Psoas muscle (tissue), 7 donors: ENCODE measurements at regions not wholly inside any gene's neighbourhood (a gene's known extent, or its start where the extent isn't known, plus 50 kb on each side); places are given as distances from the start of the nearest gene placed in this dataset.
"Not testable (repeated sequence)": the region's sequence is repeated elsewhere in the genome, so short reads cannot be mapped to it uniquely, and the experiment has no call there.

Experiments
- ATAC-seq, 4 donors: fragments of 200-7000 bp; cut with Tn5 transposase; one replicate each; pipeline ENCODE4 v1.9.1; 2020; ENCODE audit warnings: moderate library complexity in 3 of 4, mild to moderate bottlenecking in 2 of 4
- DNase-seq, 2 donors: peaks; one replicate each; pipeline ENCODE4 v3.0.0-alpha.2; 2020
- H3K27ac ChIP-seq: fragments of 200-600 bp; one replicate; pipeline ENCODE4 v1.8.0; 2022
- H3K27me3 ChIP-seq, 3 donors: fragments of 200-600 bp in 1 of 3; one replicate each; pipeline versions ENCODE4 v1.6.1 to v1.8.0; 2013 to 2022; ENCODE audit warnings: low read length in 2 of 3, mild to moderate bottlenecking in 2 of 3, moderate library complexity in 1 of 3; ENCODE audit not compliant: insufficient read depth in 3 of 3
- H3K36me3 ChIP-seq, 2 donors: fragments of 200-600 bp in 1 of 2; one replicate each; pipeline versions ENCODE4 v1.6.1 to v1.8.0; 2013 to 2022; ENCODE audit warnings: low read depth in 1 of 2, mild to moderate bottlenecking in 1 of 2, moderate library complexity in 1 of 2; ENCODE audit not compliant: insufficient read depth in 1 of 2
- H3K4me1 ChIP-seq: fragments of 200-600 bp; one replicate; pipeline ENCODE4 v1.8.0; 2022
- H3K4me3 ChIP-seq: fragments of 200-600 bp; one replicate; pipeline ENCODE4 v1.8.0; 2022; ENCODE audit warnings: mild to moderate bottlenecking
- H3K9me3 ChIP-seq: fragments of 200-600 bp; one replicate; pipeline ENCODE4 v1.8.0; 2022
- CTCF ChIP-seq: fragments of 200-600 bp; IDR thresholded peaks from one replicate; pipeline ENCODE4 v1.8.0; 2022; ENCODE audit warnings: antibody characterized with exemption
- WGBS, 3 donors: extraction: QIAGEN DNeasy Blood & Tissue Kit; methylation state at CpG; one replicate each; pipeline versions ENCODE4 v1.1.6 to v1.1.7; 2013; 5-methylcytosine and 5-hydroxymethylcytosine counted together
- intact Hi-C, 2 donors: fragments of 100-400 bp; cut with DNase I; formaldehyde crosslinking; loops; one replicate each; pipeline versions ENCODE4 v1.11.0 to v1.14.2; 2022
- donor health status: healthy with polysubstance abuse.
- donor health status: DM: no; HTN: no; CAD: no; lungs with moderate emphysema.
- donor health status: Bipolar disorder and iron deficiency.
- donor health status: healthy.
- donor health status: DM: yes; HTN: yes; CAD: no.
- donor health status: DM: no; HTN: no; CAD: no.
- donor health status: DM: yes; HTN: yes; CAD: no.

DNA sequence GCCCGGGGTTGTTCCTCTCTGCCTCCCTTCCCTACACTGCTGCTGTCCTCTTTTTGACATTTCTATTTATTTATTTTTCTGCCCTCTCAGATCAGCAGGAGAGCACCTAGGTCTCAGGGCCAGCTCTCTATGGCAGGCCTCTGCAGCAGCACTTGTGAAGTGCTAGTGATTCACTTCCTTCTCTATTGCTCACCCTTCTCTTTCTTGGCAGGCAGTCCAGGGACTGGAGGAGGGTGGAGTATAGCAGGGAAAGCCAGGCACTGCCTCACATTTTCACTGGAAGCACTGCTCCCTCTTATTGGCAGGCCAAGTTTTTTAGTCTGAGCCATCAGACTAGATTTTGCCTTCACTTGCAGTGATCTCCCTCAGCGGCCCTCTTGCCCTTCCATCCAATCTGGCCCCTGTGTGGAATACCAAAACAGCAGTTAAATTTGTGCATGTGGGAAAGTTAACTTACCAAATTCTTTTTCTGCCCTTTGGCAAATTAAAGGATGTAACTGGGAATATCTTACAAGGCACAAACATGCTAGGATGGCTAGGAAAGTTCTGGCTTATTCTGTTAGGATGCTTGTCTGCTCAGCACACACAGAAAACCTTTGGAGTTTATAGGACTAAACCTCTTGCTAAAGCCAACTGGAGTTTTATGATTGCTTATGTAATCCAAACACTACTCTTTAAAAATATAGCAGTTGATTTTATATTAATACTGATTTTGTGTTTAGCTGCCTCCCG, 847.6 kb downstream of the TTLL7 start:
- H3K4me1 ChIP-seq, H3K27me3 ChIP-seq, intact Hi-C loops, H3K9me3 ChIP-seq, H3K4me3 ChIP-seq, H3K36me3 ChIP-seq, H3K27ac ChIP-seq: not testable (repeated sequence)
- peak; percentile 40 to 50 for DNase-seq
- 57 to 79% (median 64%) methylated on average over 2 of the region's 3 CpGs for WGBS, 3 donors
- ATAC-seq, result peak; percentile 66 to 96 (median 95)

DNA sequence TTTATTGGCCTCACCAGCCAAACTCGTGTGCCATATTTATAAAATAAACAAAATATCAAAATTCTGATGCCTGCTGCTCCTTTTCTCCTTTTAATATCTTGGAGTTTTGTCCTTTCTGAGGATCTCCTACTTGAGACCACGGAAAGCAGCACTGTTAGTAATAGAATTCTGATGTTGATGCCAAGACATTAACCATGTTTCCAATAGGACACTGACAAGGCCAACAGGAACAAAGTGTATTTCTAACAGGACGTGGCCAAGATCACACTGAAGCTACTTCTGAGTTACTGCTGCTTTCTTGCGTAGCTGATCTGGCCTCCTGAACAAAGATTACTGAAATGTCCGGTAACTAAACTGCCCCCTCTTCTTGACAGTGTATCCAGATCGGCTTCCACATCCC, 848.5 kb downstream of the TTLL7 start:
- ATAC-seq, result peak in 1 of 4 donors; percentile 32
- DNase-seq, H3K9me3 ChIP-seq, H3K27me3 ChIP-seq, H3K4me3 ChIP-seq, intact Hi-C loops, H3K36me3 ChIP-seq, H3K4me1 ChIP-seq, H3K27ac ChIP-seq: not testable (repeated sequence)
- 64 to 68% (median 66%) methylated on average over 6 of the region's 6 CpGs for WGBS, 3 donors

- H3K4me1 ChIP-seq, intact Hi-C loops, H3K36me3 ChIP-seq, H3K27ac ChIP-seq, H3K4me3 ChIP-seq, ATAC-seq, H3K9me3 ChIP-seq, H3K27me3 ChIP-seq, DNase-seq: not testable (repeated sequence)
- WGBS, 3 donors, result 57 to 69% (median 69%) methylated on average over 1 of the region's 2 CpGs
Observed at GRCh38 chr1:83145820-83146219, 853.1 kb downstream of the TTLL7 start.

DNA sequence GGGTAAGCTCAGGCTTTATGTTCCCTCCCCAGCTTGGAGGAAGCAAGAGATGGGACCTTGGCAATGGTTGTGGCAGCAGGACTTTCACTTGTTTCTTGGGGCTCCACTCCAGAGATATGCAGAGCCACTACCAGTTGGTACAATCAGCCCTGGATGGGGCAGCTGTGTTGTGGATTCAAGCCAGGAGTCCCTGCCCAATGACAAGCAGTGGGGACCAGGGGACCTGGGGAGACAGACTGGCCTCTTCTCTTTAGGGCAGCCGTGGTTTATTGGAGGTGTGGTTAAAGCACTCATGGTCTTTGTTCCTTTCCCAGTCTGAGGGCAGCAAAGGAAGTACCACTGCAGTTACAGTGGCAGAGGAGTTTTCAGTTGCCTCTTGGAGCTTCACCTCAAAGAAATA, 856.1 kb downstream of the TTLL7 start:
- intact Hi-C loops, result not testable (repeated sequence)

DNA sequence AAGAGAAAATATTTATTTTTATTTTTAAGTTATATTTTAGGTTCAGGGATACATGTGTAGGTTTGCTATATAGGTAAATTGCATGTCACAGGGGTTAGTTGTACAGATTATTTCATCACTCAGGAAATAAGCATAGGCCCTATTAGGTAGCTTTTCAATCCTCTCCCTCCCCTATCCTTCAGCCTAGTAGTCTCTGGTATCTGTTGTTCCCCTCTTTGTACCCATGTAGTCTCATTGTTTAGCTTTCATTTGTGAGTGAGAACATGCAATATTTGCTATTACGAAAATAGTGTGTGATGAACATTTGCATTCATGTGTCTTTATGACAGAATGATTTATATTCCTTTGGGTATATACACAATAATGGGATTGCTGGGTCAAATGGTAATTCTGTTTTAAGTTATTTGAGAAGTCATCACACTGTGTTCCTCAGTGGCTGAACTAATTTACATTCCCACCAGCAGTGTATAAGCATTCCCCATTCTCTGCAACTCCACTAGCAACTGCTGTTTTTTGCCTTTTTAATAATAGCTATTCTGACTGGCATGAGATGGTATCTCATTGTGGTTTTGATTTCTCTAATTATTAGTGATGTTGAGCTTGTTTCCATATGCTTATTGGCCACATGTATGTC, 863.3 kb downstream of the TTLL7 start:
- H3K4me1 ChIP-seq, DNase-seq, H3K36me3 ChIP-seq, H3K27me3 ChIP-seq, H3K4me3 ChIP-seq, H3K9me3 ChIP-seq, H3K27ac ChIP-seq, ATAC-seq, intact Hi-C loops: not testable (repeated sequence)
- 79 to 97% (median 83%) methylated on average over 1 of the region's 1 CpG for WGBS, 3 donors

More for the DNA sequence above, 856.1 kb downstream of the TTLL7 start:
- 55 to 67% (median 62%) methylated on average over 1 of the region's 1 CpG for WGBS, 3 donors
- not testable (repeated sequence) for ATAC-seq, H3K36me3 ChIP-seq, H3K4me3 ChIP-seq, H3K4me1 ChIP-seq, H3K27me3 ChIP-seq, H3K27ac ChIP-seq, H3K9me3 ChIP-seq
- DNase-seq, result peak in 1 of 2 donors; percentile 18

DNA sequence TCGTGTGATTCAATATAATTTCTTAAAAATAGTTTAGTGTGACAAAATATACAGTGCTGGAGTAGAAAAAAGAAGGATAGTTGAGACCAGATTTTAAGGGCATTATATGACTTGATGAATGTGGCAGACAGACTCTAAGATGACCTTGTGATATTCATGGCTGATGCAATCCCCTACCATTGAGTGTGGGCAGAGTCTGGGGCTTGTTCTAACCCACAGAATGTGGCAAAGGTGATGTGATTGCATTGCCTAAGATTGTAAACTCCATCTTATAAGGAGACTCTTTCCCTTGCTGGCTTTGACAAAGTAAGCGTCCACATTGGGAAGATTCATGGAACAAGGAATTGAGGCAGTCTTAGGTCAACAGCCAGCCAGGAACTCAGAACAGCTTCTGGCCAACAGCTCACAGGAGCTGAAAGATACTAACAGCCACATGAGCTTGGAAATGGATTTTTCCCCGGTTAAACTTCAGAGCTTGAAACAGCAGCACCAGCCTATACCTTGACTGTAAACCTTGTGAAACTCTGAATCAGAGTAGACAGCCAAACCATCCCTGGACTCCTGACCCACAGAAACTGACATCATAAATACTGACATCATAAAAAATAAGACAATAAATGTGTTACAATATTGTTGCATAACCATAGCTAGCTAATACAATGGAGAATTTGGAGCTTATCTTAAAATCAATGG, 864.5 kb downstream of the TTLL7 start:
- H3K4me3 ChIP-seq, H3K9me3 ChIP-seq, H3K27ac ChIP-seq, DNase-seq, intact Hi-C loops, H3K27me3 ChIP-seq, ATAC-seq, H3K4me1 ChIP-seq, H3K36me3 ChIP-seq: not testable (repeated sequence)
- 87 to 97% (median 91%) methylated on average over 1 of the region's 3 CpGs for WGBS, 3 donors

- H3K9me3 ChIP-seq, result no peaks in the 10 kb centered on the region
- no peaks in the 10 kb centered on the region for H3K4me1 ChIP-seq
- no peaks in the 10 kb centered on the region for H3K27me3 ChIP-seq
- 82 to 89% (median 83%) methylated on average over 1 of the region's 1 CpG for WGBS, 3 donors
- no peak overlapping the region for H3K27ac ChIP-seq
- no peak for TF ChIP-seq CTCF
- DNase-seq (no peak), ATAC-seq (no peak)
- H3K36me3 ChIP-seq, result no peaks in the 10 kb centered on the region
- intact Hi-C loops, result no loop called here
- no peak overlapping the region for H3K4me3 ChIP-seq
Observed at GRCh38 chr1:83131692-83131955, 867.3 kb downstream of the TTLL7 start.
